ENCODE measurements at regions not wholly inside any gene's neighbourhood (a gene's known extent, or its start where the extent isn't known, plus 50 kb on each side); places are given as distances from the start of the nearest gene placed in this dataset.
A peak's percentile ranks its signal among the peaks of the same experiment; 100 is the strongest.

DNA sequence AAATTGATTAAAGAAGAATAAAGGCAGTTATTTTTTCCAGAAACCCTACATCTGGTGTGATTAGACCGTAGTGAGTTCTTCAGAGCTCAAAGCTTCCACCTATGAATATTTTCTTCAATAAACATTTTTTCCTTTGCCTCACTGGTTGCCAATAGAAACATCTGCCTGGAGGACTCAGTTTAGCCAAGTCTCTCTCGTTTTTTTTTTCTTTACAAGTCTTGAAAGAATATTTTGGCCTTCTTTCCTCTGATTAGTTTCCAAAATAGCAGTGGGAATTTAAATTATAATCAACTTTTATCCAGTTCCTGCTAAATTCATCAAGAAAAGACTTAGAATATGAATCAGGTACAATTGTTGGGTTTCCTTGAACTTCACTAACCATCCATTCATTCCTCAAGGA is 897.5 kb downstream of the TLE1 start:
- no peak overlapping the region for H2BK120ac ChIP-seq (ENCODE audit: low read depth, low read length)
- H2AK5ac ChIP-seq (ENCODE audit: low read depth, low read length): no peak overlapping the region
- no peak overlapping the region for H3K14ac ChIP-seq (ENCODE audit: low read length)
- no peak overlapping the region for H2BK5ac ChIP-seq (ENCODE audit: low read length)
- no peaks in the 10 kb centered on the region for H3K9me3 ChIP-seq (replicated peaks in 1 of 2; ENCODE audit: control insufficient read depth in 2 of 2, insufficient read depth in 1 of 2, low read depth in 1 of 2, low read length in 2 of 2)
- peaks cover 0 to 3% of the 10 kb centered on the region in 2 donors for H3K4me1 ChIP-seq (ENCODE audit: control insufficient read depth in 2 of 2, insufficient read depth in 1 of 2, low read depth in 1 of 2, low read length in 2 of 2)
- DNase-seq (ENCODE audit: low spot score): no peak
- no peak overlapping the region for H3K27ac ChIP-seq (replicated peaks; ENCODE audit: low read length)
- WGBS, 2 donors (ENCODE audit: extremely low coverage in 2 of 2, insufficient read length in 2 of 2, insufficient replicate concordance in 1 of 2): no CpG with 5 or more reads among the region's 2 CpGs
- no peak overlapping the region for H2BK15ac ChIP-seq (ENCODE audit: low read length)
- H3K4me2 ChIP-seq (ENCODE audit: insufficient read depth, low read length, poor library complexity, severe bottlenecking): no peak overlapping the region
- H3K36me3 ChIP-seq (replicated peaks in 1 of 2; ENCODE audit: control insufficient read depth in 2 of 2, insufficient read depth in 2 of 2, low read length in 2 of 2): no peaks in the 10 kb centered on the region
- H3K27me3 ChIP-seq (ENCODE audit: control insufficient read depth in 3 of 3, insufficient read depth in 3 of 3, low read depth in 1 of 3, low read length in 3 of 3): no peaks in the 10 kb centered on the region
- no peak overlapping the region for H2BK12ac ChIP-seq (ENCODE audit: low read length)
- H4K8ac ChIP-seq (ENCODE audit: low read depth, low read length): no peak overlapping the region
- H3K4ac ChIP-seq (ENCODE audit: low read length): no peak overlapping the region
- H2AFZ ChIP-seq (ENCODE audit: low read length): no peak overlapping the region
- no peak overlapping the region for H4K91ac ChIP-seq (ENCODE audit: low read depth, low read length, poor library complexity)
- no peak overlapping the region for H3K9ac ChIP-seq (ENCODE audit: low read depth, low read length, poor library complexity)
- H3K4me3 ChIP-seq (ENCODE audit: low read length in 2 of 2): no peak overlapping the region
- no peak overlapping the region for H3K18ac ChIP-seq (ENCODE audit: low read length)
- no peaks in the 10 kb centered on the region for H3K79me1 ChIP-seq (ENCODE audit: low read depth, low read length)
- no peak overlapping the region for H3K23ac ChIP-seq (ENCODE audit: low read depth, low read length, poor library complexity)

DNA sequence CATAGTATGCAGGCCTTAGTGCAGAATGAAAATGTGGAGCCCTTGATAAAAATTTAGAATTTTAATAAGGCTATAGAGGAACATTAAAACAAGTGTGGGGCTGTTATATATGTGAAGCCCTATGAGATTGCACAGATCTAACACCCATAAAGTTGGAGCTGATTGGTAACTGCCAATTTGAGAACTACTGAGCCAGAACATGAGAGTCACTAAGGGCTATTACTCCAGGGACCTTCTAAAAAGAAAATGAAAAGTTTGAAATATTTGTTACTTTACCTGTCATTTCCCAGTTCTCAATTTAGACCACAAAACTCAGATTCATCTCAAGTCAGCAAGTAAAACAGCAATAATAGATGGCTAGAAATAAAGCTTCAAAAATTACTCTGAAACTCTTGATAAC is 898.6 kb downstream of the TLE1 start:
- no peak overlapping the region for H3K18ac ChIP-seq (ENCODE audit: low read length)
- no peaks in the 10 kb centered on the region for H3K27me3 ChIP-seq (ENCODE audit: control insufficient read depth in 3 of 3, insufficient read depth in 3 of 3, low read depth in 1 of 3, low read length in 3 of 3)
- H3K36me3 ChIP-seq (replicated peaks in 1 of 2; ENCODE audit: control insufficient read depth in 2 of 2, insufficient read depth in 2 of 2, low read length in 2 of 2): no peaks in the 10 kb centered on the region
- H3K4me3 ChIP-seq (ENCODE audit: low read length in 2 of 2): no peak overlapping the region
- no peak for DNase-seq (ENCODE audit: low spot score)
- H2BK12ac ChIP-seq (ENCODE audit: low read length): no peak overlapping the region
- H3K9ac ChIP-seq (ENCODE audit: low read depth, low read length, poor library complexity): no peak overlapping the region
- no peak overlapping the region for H2BK5ac ChIP-seq (ENCODE audit: low read length)
- no peak overlapping the region for H3K27ac ChIP-seq (replicated peaks; ENCODE audit: low read length)
- H3K79me1 ChIP-seq (ENCODE audit: low read depth, low read length): no peaks in the 10 kb centered on the region
- H3K23ac ChIP-seq (ENCODE audit: low read depth, low read length, poor library complexity): no peak overlapping the region
- H2BK120ac ChIP-seq (ENCODE audit: low read depth, low read length): no peak overlapping the region
- H2AK5ac ChIP-seq (ENCODE audit: low read depth, low read length): no peak overlapping the region
- H2BK15ac ChIP-seq (ENCODE audit: low read length): no peak overlapping the region
- no peak overlapping the region for H2AFZ ChIP-seq (ENCODE audit: low read length)
- H4K91ac ChIP-seq (ENCODE audit: low read depth, low read length, poor library complexity): no peak overlapping the region
- no peak overlapping the region for H3K4me2 ChIP-seq (ENCODE audit: insufficient read depth, low read length, poor library complexity, severe bottlenecking)
- no peaks in the 10 kb centered on the region for H3K9me3 ChIP-seq (replicated peaks in 1 of 2; ENCODE audit: control insufficient read depth in 2 of 2, insufficient read depth in 1 of 2, low read depth in 1 of 2, low read length in 2 of 2)
- H3K14ac ChIP-seq (ENCODE audit: low read length): no peak overlapping the region
- H3K4ac ChIP-seq (ENCODE audit: low read length): no peak overlapping the region
- H3K4me1 ChIP-seq (ENCODE audit: control insufficient read depth in 2 of 2, insufficient read depth in 1 of 2, low read depth in 1 of 2, low read length in 2 of 2): peaks cover 0 to 3% of the 10 kb centered on the region in 2 donors
- H4K8ac ChIP-seq (ENCODE audit: low read depth, low read length): no peak overlapping the region

DNA sequence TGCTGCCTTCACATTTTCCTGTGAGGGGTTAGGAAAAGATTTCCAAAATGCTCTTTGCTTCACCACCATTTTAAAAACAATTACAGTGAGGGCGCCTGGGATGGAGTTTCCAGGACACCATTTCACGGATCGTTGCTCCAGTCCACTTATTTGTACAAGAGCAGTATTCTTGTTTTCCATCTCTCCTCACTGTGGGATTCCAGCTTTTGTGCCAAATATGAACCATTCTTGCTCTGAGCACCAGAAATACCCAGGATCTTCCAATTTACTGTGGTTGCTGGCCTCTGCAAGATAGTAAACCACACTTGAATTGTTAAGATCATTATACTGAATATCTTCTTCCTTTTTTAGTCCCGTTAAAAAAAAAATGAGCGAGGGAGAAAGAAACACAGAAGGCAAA is 899.5 kb downstream of the TLE1 start:
- H3K9ac ChIP-seq (ENCODE audit: low read depth, low read length, poor library complexity): no peak overlapping the region
- no peaks in the 10 kb centered on the region for H3K27me3 ChIP-seq (ENCODE audit: control insufficient read depth in 3 of 3, insufficient read depth in 3 of 3, low read depth in 1 of 3, low read length in 3 of 3)
- H3K4me1 ChIP-seq (ENCODE audit: control insufficient read depth in 2 of 2, insufficient read depth in 1 of 2, low read depth in 1 of 2, low read length in 2 of 2): peaks cover 0 to 3% of the 10 kb centered on the region in 2 donors
- H2BK5ac ChIP-seq (ENCODE audit: low read length): no peak overlapping the region
- no peak overlapping the region for H4K91ac ChIP-seq (ENCODE audit: low read depth, low read length, poor library complexity)
- H2AK5ac ChIP-seq (ENCODE audit: low read depth, low read length): no peak overlapping the region
- no peak overlapping the region for H2BK15ac ChIP-seq (ENCODE audit: low read length)
- no peak overlapping the region for H3K18ac ChIP-seq (ENCODE audit: low read length)
- no peaks in the 10 kb centered on the region for H3K79me1 ChIP-seq (ENCODE audit: low read depth, low read length)
- no peak overlapping the region for H3K4me2 ChIP-seq (ENCODE audit: insufficient read depth, low read length, poor library complexity, severe bottlenecking)
- no CpG with 5 or more reads among the region's 5 CpGs for WGBS, 2 donors (ENCODE audit: extremely low coverage in 2 of 2, insufficient read length in 2 of 2, insufficient replicate concordance in 1 of 2)
- no peak overlapping the region for H2BK12ac ChIP-seq (ENCODE audit: low read length)
- no peak overlapping the region for H4K8ac ChIP-seq (ENCODE audit: low read depth, low read length)
- DNase-seq (ENCODE audit: low spot score): no peak
- peak overlapping the region; percentile 58 for H2AFZ ChIP-seq (ENCODE audit: low read length)
- H3K4me3 ChIP-seq (ENCODE audit: low read length in 2 of 2): no peak overlapping the region
- no peak overlapping the region for H3K27ac ChIP-seq (replicated peaks; ENCODE audit: low read length)
- H3K36me3 ChIP-seq (replicated peaks in 1 of 2; ENCODE audit: control insufficient read depth in 2 of 2, insufficient read depth in 2 of 2, low read length in 2 of 2): no peaks in the 10 kb centered on the region
- H2BK120ac ChIP-seq (ENCODE audit: low read depth, low read length): no peak overlapping the region
- no peak overlapping the region for H3K14ac ChIP-seq (ENCODE audit: low read length)
- no peak overlapping the region for H3K23ac ChIP-seq (ENCODE audit: low read depth, low read length, poor library complexity)
- H3K9me3 ChIP-seq (replicated peaks in 1 of 2; ENCODE audit: control insufficient read depth in 2 of 2, insufficient read depth in 1 of 2, low read depth in 1 of 2, low read length in 2 of 2): no peaks in the 10 kb centered on the region
- peak overlapping the region; percentile 42 for H3K4ac ChIP-seq (ENCODE audit: low read length)

DNA sequence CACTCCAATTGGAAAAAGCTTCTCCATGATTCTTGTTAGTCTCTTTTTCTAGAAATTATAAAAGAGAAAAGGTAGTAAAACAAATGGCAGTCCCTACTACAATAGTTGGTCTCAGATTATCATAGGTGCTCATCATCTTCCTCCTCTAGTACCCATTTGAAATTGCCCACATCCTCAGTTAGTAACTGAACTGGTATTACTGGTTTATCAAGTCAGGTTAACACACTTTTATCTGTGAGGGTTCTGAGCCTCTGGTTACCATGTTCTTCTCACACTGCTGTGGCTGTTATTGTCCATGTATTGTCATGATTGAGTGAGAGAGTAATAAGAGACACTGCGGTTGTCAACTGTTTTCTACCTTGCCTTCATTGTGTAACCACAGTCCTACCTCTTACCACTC is 901.7 kb downstream of the TLE1 start:
- Histone ChIP-seq H3K79me1 (ENCODE audit: low read depth, low read length) (no peaks in the 10 kb centered on the region), H3K27ac (replicated peaks; ENCODE audit: low read length) (no peak overlapping the region), H3K4ac (ENCODE audit: low read length) (no peak overlapping the region), H3K23ac (ENCODE audit: low read depth, low read length, poor library complexity) (no peak overlapping the region), H4K8ac (ENCODE audit: low read depth, low read length) (no peak overlapping the region), H3K9me3 (replicated peaks in 1 of 2; ENCODE audit: control insufficient read depth in 2 of 2, insufficient read depth in 1 of 2, low read depth in 1 of 2, low read length in 2 of 2) (no peaks in the 10 kb centered on the region), H2AK5ac (ENCODE audit: low read depth, low read length) (no peak overlapping the region), H3K14ac (ENCODE audit: low read length) (no peak overlapping the region), H3K4me2 (ENCODE audit: insufficient read depth, low read length, poor library complexity, severe bottlenecking) (no peak overlapping the region), H2BK12ac (ENCODE audit: low read length) (no peak overlapping the region), H4K91ac (ENCODE audit: low read depth, low read length, poor library complexity) (no peak overlapping the region), H3K27me3 (ENCODE audit: control insufficient read depth in 3 of 3, insufficient read depth in 3 of 3, low read depth in 1 of 3, low read length in 3 of 3) (no peaks in the 10 kb centered on the region), H2AFZ (ENCODE audit: low read length) (no peak overlapping the region), H3K4me1 (ENCODE audit: control insufficient read depth in 2 of 2, insufficient read depth in 1 of 2, low read depth in 1 of 2, low read length in 2 of 2) (peaks cover 0 to 3% of the 10 kb centered on the region in 2 donors), H2BK15ac (ENCODE audit: low read length) (no peak overlapping the region), H2BK120ac (ENCODE audit: low read depth, low read length) (no peak overlapping the region), H3K18ac (ENCODE audit: low read length) (no peak overlapping the region), H3K9ac (ENCODE audit: low read depth, low read length, poor library complexity) (no peak overlapping the region), H3K36me3 (replicated peaks in 1 of 2; ENCODE audit: control insufficient read depth in 2 of 2, insufficient read depth in 2 of 2, low read length in 2 of 2) (no peaks in the 10 kb centered on the region), H2BK5ac (ENCODE audit: low read length) (no peak overlapping the region), H3K4me3 (ENCODE audit: low read length in 2 of 2) (no peak overlapping the region)
- DNase-seq (ENCODE audit: low spot score): no peak
- WGBS, 2 donors (ENCODE audit: extremely low coverage in 2 of 2, insufficient read length in 2 of 2, insufficient replicate concordance in 1 of 2): no CpG with 5 or more reads among the region's 1 CpG
